BJ (cell line): ENCODE measurements at regions not wholly inside any gene's neighbourhood (a gene's known extent, or its start where the extent isn't known, plus 50 kb on each side); places are given as distances from the start of the nearest gene placed in this dataset.

ENCODE experiments used
- CTCF ChIA-PET: fragments of 350-600 bp; formaldehyde crosslinking; extraction: SDS; loops from one replicate; lab custom pipeline; 2021; ENCODE audit warnings: antibody characterized with exemption, inconsistent platforms; lab: Yijun Ruan, JAX
- POLR2A ChIA-PET: fragments of 300-600 bp; sonication (Branson Sonifier 250); formaldehyde crosslinking; extraction: SDS; loops from one replicate; lab custom pipeline; 2021; ENCODE audit warnings: antibody characterized with exemption; lab: Charles Lee
- DNase-seq: peaks from one replicate; pipeline ENCODE4 v3.0.0-alpha.2; 2011; ENCODE audit warnings: low read depth
- H3K27me3 ChIP-seq: 2 replicates; pipeline ENCODE4 v1.6.0; 2011; ENCODE audit warnings: low read length; ENCODE audit not compliant: control insufficient read depth, insufficient read depth
- H3K36me3 ChIP-seq: 2 replicates; pipeline ENCODE4 v1.5.1; 2011; ENCODE audit warnings: low read length; ENCODE audit not compliant: control insufficient read depth, insufficient read depth
- H3K4me3 ChIP-seq: 2 replicates; pipeline ENCODE4 v1.5.1; 2011; ENCODE audit warnings: low read depth, mild to moderate bottlenecking, control low read depth, low read length
- TF ChIP-seq, protein P1 (sequence below): IDR thresholded peaks from 2 replicates; pipeline ENCODE4 v1.5.1; 2011; ENCODE audit warnings: low read depth, mild to moderate bottlenecking, control low read depth, inconsistent platforms, low read length, moderate library complexity; ENCODE audit not compliant: insufficient read depth

DNA sequence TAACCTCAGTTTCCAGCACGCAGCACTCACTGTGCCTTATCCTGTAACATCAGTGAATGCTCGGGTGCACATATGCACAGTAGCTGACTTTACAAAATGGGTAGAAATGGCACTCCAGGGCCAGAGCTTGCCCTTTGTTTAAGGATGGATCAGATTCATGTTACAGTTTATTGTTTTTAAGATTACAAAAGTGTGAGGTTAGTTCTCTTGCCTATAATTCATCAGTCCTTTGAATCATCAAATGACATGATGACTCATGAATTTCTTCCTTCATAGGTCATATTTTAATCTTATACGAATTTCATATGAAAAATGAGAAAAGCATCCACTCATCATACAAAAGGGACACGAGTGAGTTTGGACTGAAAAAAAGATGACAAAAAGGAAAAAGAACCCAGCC lies 545.3 kb downstream of the GBE1 start:
- POLR2A ChIA-PET: no interaction called here

DNA sequence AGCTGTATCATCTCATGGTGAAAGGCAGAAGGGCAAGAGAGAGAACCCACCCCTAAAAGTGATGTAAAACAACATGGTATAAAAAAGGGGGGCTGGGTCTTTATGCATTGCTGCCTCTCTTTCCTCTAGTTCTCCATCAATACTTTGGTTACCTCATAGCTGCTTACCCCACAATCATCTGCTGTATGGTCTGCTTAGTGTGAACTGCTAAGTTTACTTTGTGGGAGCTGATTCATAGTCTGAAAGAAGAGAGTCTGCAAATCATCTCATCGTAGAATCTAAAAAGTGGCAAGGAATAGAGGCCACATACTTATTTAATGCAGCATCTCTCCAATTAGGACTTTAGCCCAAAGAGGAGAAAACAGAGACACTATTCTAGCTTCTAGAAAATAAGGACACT lies 546.8 kb downstream of the GBE1 start:
- POLR2A ChIA-PET: no interaction called here

More for the DNA sequence above, 545.3 kb downstream of the GBE1 start:
- H3K36me3 ChIP-seq: no peaks in the 10 kb centered on the region
- H3K4me3 ChIP-seq: no peak overlapping the region
- no peaks in the 10 kb centered on the region for H3K27me3 ChIP-seq
- CTCF ChIA-PET: no interaction called here
- TF ChIP-seq, protein P1, sequence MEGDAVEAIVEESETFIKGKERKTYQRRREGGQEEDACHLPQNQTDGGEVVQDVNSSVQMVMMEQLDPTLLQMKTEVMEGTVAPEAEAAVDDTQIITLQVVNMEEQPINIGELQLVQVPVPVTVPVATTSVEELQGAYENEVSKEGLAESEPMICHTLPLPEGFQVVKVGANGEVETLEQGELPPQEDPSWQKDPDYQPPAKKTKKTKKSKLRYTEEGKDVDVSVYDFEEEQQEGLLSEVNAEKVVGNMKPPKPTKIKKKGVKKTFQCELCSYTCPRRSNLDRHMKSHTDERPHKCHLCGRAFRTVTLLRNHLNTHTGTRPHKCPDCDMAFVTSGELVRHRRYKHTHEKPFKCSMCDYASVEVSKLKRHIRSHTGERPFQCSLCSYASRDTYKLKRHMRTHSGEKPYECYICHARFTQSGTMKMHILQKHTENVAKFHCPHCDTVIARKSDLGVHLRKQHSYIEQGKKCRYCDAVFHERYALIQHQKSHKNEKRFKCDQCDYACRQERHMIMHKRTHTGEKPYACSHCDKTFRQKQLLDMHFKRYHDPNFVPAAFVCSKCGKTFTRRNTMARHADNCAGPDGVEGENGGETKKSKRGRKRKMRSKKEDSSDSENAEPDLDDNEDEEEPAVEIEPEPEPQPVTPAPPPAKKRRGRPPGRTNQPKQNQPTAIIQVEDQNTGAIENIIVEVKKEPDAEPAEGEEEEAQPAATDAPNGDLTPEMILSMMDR: no peak
- DNase-seq: no peak

DNA sequence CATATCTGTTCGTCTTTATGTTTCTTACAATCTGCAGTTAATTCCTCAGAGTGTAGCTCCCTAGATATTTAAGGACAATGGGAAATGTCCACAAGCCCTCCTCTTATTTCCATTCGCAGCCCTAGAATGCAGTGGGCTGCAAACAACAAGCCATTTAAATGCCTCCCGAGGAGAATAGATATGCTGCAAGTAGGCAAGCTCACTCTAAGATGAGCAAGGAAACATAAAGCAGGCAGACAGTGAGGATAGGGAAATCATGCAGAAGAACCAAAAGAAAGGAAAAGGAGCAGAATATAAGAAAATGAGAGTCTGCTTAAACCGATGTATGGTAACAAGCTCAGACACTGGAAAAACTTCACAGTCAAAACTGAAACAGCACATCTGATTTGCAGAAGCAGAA lies 561.9 kb downstream of the GBE1 start:
- CTCF ChIA-PET: no interaction called here

More for the DNA sequence above, 546.8 kb downstream of the GBE1 start:
- no peaks in the 10 kb centered on the region for H3K36me3 ChIP-seq
- TF ChIP-seq, protein P1: no peak
- DNase-seq: no peak
- CTCF ChIA-PET: no interaction called here
- H3K4me3 ChIP-seq: no peak overlapping the region
- H3K27me3 ChIP-seq: no peaks in the 10 kb centered on the region

DNA sequence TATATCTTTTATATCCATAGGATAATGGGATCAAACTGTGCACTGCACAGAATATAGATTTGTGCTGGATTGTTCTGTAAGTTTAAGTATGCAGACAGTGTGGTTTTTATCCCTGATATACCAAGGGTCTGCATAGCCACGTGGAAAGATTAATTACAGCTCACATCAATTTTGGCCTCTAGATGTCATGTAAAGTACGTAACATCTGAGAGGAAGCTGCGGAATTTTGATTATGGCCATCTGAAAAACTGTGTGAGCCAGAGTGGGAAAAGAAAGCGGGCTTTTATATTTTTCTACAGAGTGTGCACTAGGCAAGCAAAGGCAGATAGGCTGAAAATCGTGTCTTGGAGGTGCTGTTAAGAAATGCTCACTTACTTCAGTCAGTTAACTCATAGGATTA lies 562.7 kb downstream of the GBE1 start:
- no peaks in the 10 kb centered on the region for H3K27me3 ChIP-seq
- no peak overlapping the region for H3K4me3 ChIP-seq
- TF ChIP-seq, protein P1: no peak
- no peak for DNase-seq
- ChIA-PET CTCF (no interaction called here), POLR2A (no interaction called here)
- no peaks in the 10 kb centered on the region for H3K36me3 ChIP-seq

More for the DNA sequence above, 561.9 kb downstream of the GBE1 start:
- no peak for DNase-seq
- TF ChIP-seq, protein P1: no peak
- POLR2A ChIA-PET: no interaction called here
- H3K27me3 ChIP-seq: no peaks in the 10 kb centered on the region
- H3K4me3 ChIP-seq: no peak overlapping the region
- no peaks in the 10 kb centered on the region for H3K36me3 ChIP-seq

DNA sequence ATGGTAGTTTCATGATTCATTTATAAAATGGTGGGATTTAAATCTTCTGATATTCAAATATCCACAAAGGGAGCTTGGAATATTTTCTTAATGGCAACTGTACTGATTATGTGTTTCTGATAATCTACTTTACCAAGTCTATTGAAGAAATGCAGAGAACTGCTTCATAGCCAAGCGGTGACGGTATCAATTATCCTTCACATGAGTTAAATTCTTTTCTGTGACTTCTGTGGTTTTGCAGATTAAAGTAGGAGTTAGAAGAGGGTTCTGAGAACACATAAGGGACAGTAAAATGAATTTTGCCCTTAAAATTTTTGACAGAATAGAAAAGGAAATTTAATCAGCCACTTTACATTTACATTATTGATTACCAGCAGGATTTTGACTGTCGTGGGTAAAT lies 563.2 kb downstream of the GBE1 start:
- CTCF ChIA-PET: no interaction called here

More for the DNA sequence above, 563.2 kb downstream of the GBE1 start:
- POLR2A ChIA-PET: no interaction called here
- Histone ChIP-seq H3K27me3 (no peaks in the 10 kb centered on the region), H3K36me3 (no peaks in the 10 kb centered on the region), H3K4me3 (no peak overlapping the region)
- DNase-seq: no peak
- TF ChIP-seq, protein P1: no peak
